DOHH2 (cell line): ENCODE measurements at regions not wholly inside any gene's neighbourhood (a gene's known extent, or its start where the extent isn't known, plus 50 kb on each side); places are given as distances from the start of the nearest gene placed in this dataset.

ENCODE experiments used
- CTCF ChIP-seq: fragments of 200-600 bp; sonication (generic); IDR thresholded peaks from one replicate; pipeline ENCODE4 v1.5.1; 2014; ENCODE audit warnings: antibody characterized with exemption, mild to moderate bottlenecking, low read depth, low read length; ENCODE audit not compliant: poor library complexity, severe bottlenecking
- EZH2phosphoT487 ChIP-seq: fragments of 200-600 bp; sonication (generic); IDR thresholded peaks from 2 replicates; pipeline ENCODE4 v1.6.1; 2017; ENCODE audit warnings: borderline replicate concordance, mild to moderate bottlenecking, antibody characterized with exemption, low read length, moderate library complexity, mixed read lengths

- TF ChIP-seq CTCF (no peak), EZH2phosphoT487 (no peak)
Measured at GRCh38 chr10:36185097-36185496, 543.0 kb upstream of the FZD8 start.
